ENCODE measurements at regions not wholly inside any gene's neighbourhood (a gene's known extent, or its start where the extent isn't known, plus 50 kb on each side); places are given as distances from the start of the nearest gene placed in this dataset.

GRCh38 chr4:185994750-185995149 is 74.2 kb upstream of the TLR3 start:
- TF ChIP-seq CTCF (IDR thresholded peaks at IDR 0.05; ENCODE audit: low read length): no peak
- TF ChIP-seq EZH2 (IDR thresholded peaks at IDR 0.05; ENCODE audit: borderline replicate concordance, low read length): no peak

Measured in OCI-LY1 (cell line).